GM19239 (cell line): ENCODE measurements at regions not wholly inside any gene's neighbourhood (a gene's known extent, or its start where the extent isn't known, plus 50 kb on each side); places are given as distances from the start of the nearest gene placed in this dataset.

ENCODE experiments used
- DNase-seq: peaks from one replicate; pipeline ENCODE4 v3.0.0; 2011; ENCODE audit warnings: low spot score; ENCODE audit not compliant: insufficient read length
- FAIRE-seq: peaks from 2 replicates; lab custom pipeline; 2011; peaks lifted over from hg19 to GRCh38; lab: Jason Lieb, UNC

DNA sequence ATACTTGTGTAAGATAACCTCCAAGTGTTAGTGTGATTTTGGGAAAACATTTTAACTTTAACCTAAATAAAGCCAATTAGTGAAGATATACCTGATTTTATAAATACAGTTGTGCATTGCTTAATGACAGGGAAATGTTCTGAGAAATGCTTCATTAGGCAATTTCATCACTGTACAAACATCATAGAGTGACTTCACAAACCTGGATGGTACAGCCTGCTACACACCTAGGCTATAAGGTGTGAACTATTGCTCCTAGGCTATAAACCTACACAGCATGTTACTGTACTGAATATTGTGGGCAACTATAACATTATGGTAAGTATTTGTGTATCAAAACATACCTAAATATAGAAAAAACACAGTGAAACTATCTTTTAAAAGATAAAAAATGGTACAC, 166.8 kb upstream of the TARS1 start:
- DNase-seq (no peak), FAIRE-seq (no peak)

GRCh38 chr5:33275391-33275790, 165.4 kb upstream of the TARS1 start:
- FAIRE-seq (no peak), DNase-seq (no peak)

GRCh38 chr5:33275921-33276627, 164.7 kb upstream of the TARS1 start:
- FAIRE-seq (no peak), DNase-seq (no peak)

DNA sequence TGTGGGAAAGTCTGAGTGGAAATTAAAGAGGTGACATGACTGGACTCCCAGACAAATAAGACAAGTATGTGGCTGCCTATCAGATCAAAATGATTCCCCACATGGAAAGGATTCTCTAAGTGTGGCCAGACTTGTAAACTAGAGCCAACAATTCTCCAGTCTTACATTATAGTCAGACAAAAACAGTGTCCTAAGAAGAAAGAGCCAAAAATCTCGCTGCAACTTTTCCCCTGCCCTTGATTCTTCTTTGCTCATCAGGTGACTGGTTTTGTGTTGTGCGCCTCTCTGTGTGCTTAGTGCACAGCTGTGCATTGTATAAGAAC, 164.2 kb upstream of the TARS1 start:
- no peak for FAIRE-seq
- no peak for DNase-seq

DNA sequence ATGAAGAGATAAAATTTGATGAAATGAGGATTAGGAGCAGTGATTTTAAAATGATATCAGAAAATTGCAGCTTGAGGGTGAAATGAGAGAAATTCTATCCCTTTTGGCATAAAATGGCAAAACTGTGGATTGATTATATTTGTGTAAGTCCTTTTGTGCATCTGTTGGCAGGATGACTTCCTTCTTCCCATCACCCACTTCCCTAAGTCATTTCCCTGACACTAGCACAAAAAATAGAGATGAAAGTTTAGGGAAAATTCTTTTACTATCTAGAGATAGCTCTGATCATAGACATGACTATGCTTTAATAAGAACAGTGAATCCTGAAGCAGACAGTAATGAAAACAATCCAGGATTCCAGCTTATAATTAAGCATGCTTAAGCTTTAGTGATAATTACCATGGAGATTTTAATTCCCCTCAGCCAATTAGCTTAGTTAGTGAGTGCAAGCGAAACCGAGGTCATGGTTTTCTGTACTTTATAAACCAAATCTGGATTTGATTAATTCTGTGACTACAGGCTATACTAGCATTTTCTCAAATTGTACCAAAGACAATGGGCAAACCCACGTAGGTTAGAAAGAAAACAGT, 163.6 kb upstream of the TARS1 start:
- FAIRE-seq (no peak), DNase-seq (no peak)

DNA sequence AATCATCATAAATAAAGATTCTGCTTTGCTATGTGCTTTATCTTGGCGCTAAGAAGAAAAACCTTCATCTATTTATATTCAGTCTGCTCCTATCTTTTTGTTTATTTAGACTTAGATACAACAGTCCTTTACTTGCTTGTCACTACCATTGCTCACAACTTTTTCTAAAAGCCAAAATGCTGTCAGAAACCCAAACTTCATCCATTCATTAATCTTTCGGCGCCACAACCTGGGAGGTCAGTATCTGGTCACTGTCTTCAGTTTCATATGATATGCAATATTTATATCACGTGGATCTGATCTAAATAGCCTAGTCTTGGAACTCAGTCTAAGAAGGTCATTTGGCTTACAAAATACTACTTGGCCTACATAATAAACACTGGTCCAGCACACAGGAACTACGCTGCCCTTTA, 159.3 kb upstream of the TARS1 start:
- FAIRE-seq (no peak), DNase-seq (no peak)

- DNase-seq (no peak), FAIRE-seq (no peak)
These were observed 158.6 kb upstream of the TARS1 start for GRCh38 chr5:33282157-33282556.

GRCh38 chr5:33282696-33283095, 158.1 kb upstream of the TARS1 start:
- no peak for DNase-seq
- no peak for FAIRE-seq

- no peak for FAIRE-seq
These were observed 157.5 kb upstream of the TARS1 start for GRCh38 chr5:33283243-33283642.

DNA sequence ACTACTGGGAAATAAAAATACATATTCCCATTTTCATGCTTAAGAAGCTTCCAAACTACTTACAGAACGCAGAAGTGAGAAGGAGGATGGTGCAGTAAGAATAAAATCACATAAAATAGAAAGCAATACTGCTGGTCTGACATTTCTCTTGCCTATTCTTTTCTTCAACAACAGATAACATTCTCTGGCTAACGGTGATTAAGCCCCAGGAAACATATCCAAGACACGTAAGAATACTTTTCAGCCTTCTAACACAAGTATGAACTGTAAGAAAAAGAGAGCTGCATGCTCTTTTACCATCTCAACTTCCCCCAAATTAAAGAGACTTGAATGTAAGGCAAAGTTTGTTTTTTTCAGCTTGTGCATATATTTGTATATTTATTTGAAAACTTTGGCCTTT, 156.1 kb upstream of the TARS1 start:
- no peak for DNase-seq
- FAIRE-seq = no peak

More at GRCh38 chr5:33283243-33283642, 157.5 kb upstream of the TARS1 start:
- no peak for DNase-seq

GRCh38 chr5:33287242-33287641, 153.5 kb upstream of the TARS1 start:
- FAIRE-seq = no peak
- DNase-seq = no peak

- no peak for DNase-seq
- no peak for FAIRE-seq
These were observed 149.4 kb upstream of the TARS1 start for GRCh38 chr5:33291216-33292000.

- DNase-seq = no peak
- no peak for FAIRE-seq
These were observed 143.0 kb upstream of the TARS1 start for GRCh38 chr5:33297760-33298216.

GRCh38 chr5:33299621-33300208, 141.1 kb upstream of the TARS1 start:
- DNase-seq (no peak), FAIRE-seq (no peak)

DNA sequence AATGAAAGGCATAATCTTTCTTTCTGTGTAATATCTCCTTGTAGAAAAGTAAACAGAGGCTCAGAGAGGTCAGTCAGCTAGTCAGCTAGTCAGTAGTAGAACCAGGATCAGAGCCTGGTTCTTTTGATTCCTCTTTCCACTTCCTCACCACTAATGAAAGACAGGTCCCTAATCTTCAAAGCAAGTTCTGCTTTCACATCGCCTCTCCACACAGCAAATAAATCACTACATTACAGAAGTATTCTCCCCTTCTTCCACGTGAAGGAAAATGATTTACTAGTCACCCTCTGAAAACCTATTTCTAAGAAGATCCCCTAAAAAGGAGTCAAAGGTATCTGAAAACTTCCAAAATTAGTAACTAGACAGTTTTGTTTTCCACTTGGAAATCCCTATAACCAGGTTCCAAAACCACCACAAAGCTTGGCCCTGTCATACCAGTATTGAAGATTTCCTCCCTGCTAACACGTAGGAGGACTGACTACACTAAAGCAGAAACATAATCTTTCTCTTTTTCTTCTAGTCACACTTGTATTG, 140.5 kb upstream of the TARS1 start:
- no peak for DNase-seq
- peak; percentile 45 for FAIRE-seq

GRCh38 chr5:33303579-33304095, 137.1 kb upstream of the TARS1 start:
- DNase-seq (no peak), FAIRE-seq (no peak)

DNA sequence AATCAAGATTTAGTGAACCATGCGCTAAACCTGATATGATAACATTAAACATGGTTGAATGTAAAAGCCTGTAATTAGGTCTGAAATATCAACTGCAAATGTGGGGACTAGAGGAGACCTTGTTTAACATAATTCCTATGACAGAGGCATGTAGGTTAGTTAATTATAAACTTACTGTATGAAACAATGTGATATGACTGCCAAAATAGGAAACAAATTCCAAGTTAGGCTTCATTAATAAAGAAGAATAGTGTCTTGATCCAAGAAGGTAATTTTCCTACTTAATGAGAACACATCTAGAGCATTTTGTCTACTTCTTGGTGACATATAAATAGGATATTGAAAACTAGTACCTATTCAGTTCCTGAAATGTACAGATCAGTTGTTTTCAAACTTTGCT, 136.2 kb upstream of the TARS1 start:
- FAIRE-seq (no peak), DNase-seq (no peak)

GRCh38 chr5:33305572-33305971, 135.2 kb upstream of the TARS1 start:
- DNase-seq (no peak), FAIRE-seq (no peak)

- no peak for DNase-seq
- no peak for FAIRE-seq
These were observed 134.0 kb upstream of the TARS1 start for GRCh38 chr5:33306758-33307157.

- DNase-seq (no peak), FAIRE-seq (no peak)
These were observed 132.2 kb upstream of the TARS1 start for GRCh38 chr5:33308586-33308985.

GRCh38 chr5:33309068-33309467, 131.7 kb upstream of the TARS1 start:
- DNase-seq (no peak), FAIRE-seq (no peak)
